Body of pancreas (tissue), 4 donors: ENCODE measurements at regions not wholly inside any gene's neighbourhood (a gene's known extent, or its start where the extent isn't known, plus 50 kb on each side); places are given as distances from the start of the nearest gene placed in this dataset.

ENCODE experiments used
- ATAC-seq: fragments of 150-250 bp; one replicate; pipeline ENCODE4 v1.9.1; 2016
- DNase-seq, 4 donors: peaks; one replicate each; pipeline ENCODE4 v3.0.0-alpha.2; 2019
- H3K27ac ChIP-seq, 4 donors: fragments of 200-600 bp; sonication (generic); 1 replicate in 3 of 4; 2 replicates in 1 of 4; pipeline versions ENCODE4 v1.5.1 to v1.6.1; 2016 to 2019; ENCODE audit warnings: mild to moderate bottlenecking in 1 of 4, mixed read lengths in 1 of 4, moderate library complexity in 1 of 4
- H3K27me3 ChIP-seq, 2 donors: fragments of 200-600 bp; sonication (generic); one replicate each; pipeline ENCODE4 v1.6.0; 2016; ENCODE audit warnings: mild to moderate bottlenecking in 1 of 2
- H3K36me3 ChIP-seq, 2 donors: fragments of 200-600 bp; sonication (generic); replicated peaks in 1 of 2; 2 replicates each; pipeline ENCODE4 v1.5.1; 2016; ENCODE audit warnings: low read depth in 2 of 2; ENCODE audit not compliant: insufficient read depth in 1 of 2
- H3K4me1 ChIP-seq: fragments of 200-600 bp; sonication (generic); one replicate; pipeline ENCODE4 v1.6.0; 2016
- H3K4me3 ChIP-seq, 2 donors: fragments of 200-600 bp; sonication (generic); 1 replicate in 1 of 2; 2 replicates in 1 of 2; pipeline ENCODE4 v1.5.1; 2016 to 2019
- H3K9me3 ChIP-seq, 3 donors: fragments of 200-600 bp; sonication (generic); 1 replicate in 2 of 3; 2 replicates in 1 of 3; pipeline ENCODE4 v1.5.1; 2016
- POLR2A ChIP-seq, 3 donors: fragments of 450-650 bp; IDR thresholded peaks; one replicate each; pipeline ENCODE4 v1.6.1; 2016; ENCODE audit warnings: antibody characterized with exemption in 3 of 3, mild to moderate bottlenecking in 2 of 3
- WGBS, 2 donors: methylation state at CpG; one replicate each; pipeline ENCODE4 v1.1.5; 2017; 5-methylcytosine and 5-hydroxymethylcytosine counted together
- intact Hi-C: fragments of 100-400 bp; cut with DNase I; formaldehyde crosslinking; loops from one replicate; pipeline ENCODE4 v1.15.1; 2023
- TF ChIP-seq, protein P1 (sequence below), 7 experiments: fragments of 450-650 bp in 4 of 7; fragments of 200-600 bp in 3 of 7; sonication (generic) in 3 of 7; IDR thresholded peaks; one replicate each; pipeline ENCODE4 v1.5.1; 2016 to 2019; ENCODE audit warnings: antibody characterized with exemption in 7 of 7

GRCh38 chr9:108021096-108021710, 531.6 kb upstream of the KLF4 start:
- Histone ChIP-seq H3K9me3 (no peaks in the 10 kb centered on the region), H3K4me1 (no peaks in the 10 kb centered on the region), H3K27me3 (no peaks in the 10 kb centered on the region), H3K4me3 (no peak overlapping the region), H3K27ac (no peak overlapping the region), H3K36me3 (no peaks in the 10 kb centered on the region)
- ATAC-seq: no peak
- intact Hi-C loops: no loop called here
- 80 to 96% methylated on average over 1 of the region's 1 CpG for WGBS, 2 donors
- no peak for TF ChIP-seq POLR2A (IDR thresholded peaks at IDR 0.05)
- TF ChIP-seq, protein P1, sequence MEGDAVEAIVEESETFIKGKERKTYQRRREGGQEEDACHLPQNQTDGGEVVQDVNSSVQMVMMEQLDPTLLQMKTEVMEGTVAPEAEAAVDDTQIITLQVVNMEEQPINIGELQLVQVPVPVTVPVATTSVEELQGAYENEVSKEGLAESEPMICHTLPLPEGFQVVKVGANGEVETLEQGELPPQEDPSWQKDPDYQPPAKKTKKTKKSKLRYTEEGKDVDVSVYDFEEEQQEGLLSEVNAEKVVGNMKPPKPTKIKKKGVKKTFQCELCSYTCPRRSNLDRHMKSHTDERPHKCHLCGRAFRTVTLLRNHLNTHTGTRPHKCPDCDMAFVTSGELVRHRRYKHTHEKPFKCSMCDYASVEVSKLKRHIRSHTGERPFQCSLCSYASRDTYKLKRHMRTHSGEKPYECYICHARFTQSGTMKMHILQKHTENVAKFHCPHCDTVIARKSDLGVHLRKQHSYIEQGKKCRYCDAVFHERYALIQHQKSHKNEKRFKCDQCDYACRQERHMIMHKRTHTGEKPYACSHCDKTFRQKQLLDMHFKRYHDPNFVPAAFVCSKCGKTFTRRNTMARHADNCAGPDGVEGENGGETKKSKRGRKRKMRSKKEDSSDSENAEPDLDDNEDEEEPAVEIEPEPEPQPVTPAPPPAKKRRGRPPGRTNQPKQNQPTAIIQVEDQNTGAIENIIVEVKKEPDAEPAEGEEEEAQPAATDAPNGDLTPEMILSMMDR (IDR thresholded peaks at IDR 0.05): no peak
- DNase-seq: no peak

GRCh38 chr9:108019821-108020220, 530.3 kb upstream of the KLF4 start:
- Histone ChIP-seq H3K27me3 (no peaks in the 10 kb centered on the region), H3K9me3 (no peaks in the 10 kb centered on the region), H3K36me3 (no peaks in the 10 kb centered on the region), H3K4me3 (no peak overlapping the region), H3K4me1 (no peaks in the 10 kb centered on the region), H3K27ac (no peak overlapping the region)
- DNase-seq: no peak
- no peak for ATAC-seq
- no peak for TF ChIP-seq POLR2A (IDR thresholded peaks at IDR 0.05)
- TF ChIP-seq, protein P1 (IDR thresholded peaks at IDR 0.05): no peak
- intact Hi-C loops: no loop called here

- H3K9me3 ChIP-seq: no peaks in the 10 kb centered on the region
- ATAC-seq: no peak
- no peak overlapping the region for H3K27ac ChIP-seq
- DNase-seq: no peak
- TF ChIP-seq, protein P1 (IDR thresholded peaks at IDR 0.05): no peak
- TF ChIP-seq POLR2A (IDR thresholded peaks at IDR 0.05): no peak
- no peaks in the 10 kb centered on the region for H3K36me3 ChIP-seq
- no peak overlapping the region for H3K4me3 ChIP-seq
- 87 to 89% methylated on average over 6 to 7 of the region's 7 CpGs for whole genome bisulfite sequencing, 2 donors
- intact Hi-C loops: no loop called here
- H3K4me1 ChIP-seq: no peaks in the 10 kb centered on the region
- no peaks in the 10 kb centered on the region for H3K27me3 ChIP-seq
These were observed 528.1 kb upstream of the KLF4 start for GRCh38 chr9:108017671-108018070.

DNA sequence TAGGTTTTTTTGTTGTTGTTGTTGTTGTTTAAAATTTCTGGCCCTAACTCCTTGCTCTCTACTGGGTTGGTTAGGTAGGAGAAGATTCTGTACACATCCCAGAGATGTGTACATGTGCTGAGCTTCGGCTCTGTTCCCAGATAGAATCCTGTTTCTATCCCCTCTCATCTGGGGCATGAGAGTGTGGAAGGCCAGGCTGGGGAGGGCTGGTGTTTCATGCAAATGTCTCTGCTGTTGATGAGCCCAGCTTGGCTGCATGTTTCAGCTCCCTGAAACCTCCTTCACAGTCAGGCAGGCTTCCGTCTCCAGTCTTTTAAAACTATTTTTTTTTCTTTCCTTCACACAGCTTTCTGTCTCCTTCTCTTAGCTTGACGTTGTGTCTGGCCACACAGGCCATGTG, 526.9 kb upstream of the KLF4 start:
- no peak overlapping the region for H3K27ac ChIP-seq
- intact Hi-C loops: no loop called here
- ATAC-seq (no peak), DNase-seq (no peak)
- no peaks in the 10 kb centered on the region for H3K9me3 ChIP-seq
- H3K27me3 ChIP-seq: no peaks in the 10 kb centered on the region
- TF ChIP-seq POLR2A (IDR thresholded peaks at IDR 0.05): no peak
- TF ChIP-seq, protein P1 (IDR thresholded peaks at IDR 0.05): no peak
- H3K36me3 ChIP-seq: no peaks in the 10 kb centered on the region
- H3K4me1 ChIP-seq: no peaks in the 10 kb centered on the region
- H3K4me3 ChIP-seq: no peak overlapping the region
- 63 to 70% methylated on average over 3 of the region's 3 CpGs for WGBS, 2 donors

DNA sequence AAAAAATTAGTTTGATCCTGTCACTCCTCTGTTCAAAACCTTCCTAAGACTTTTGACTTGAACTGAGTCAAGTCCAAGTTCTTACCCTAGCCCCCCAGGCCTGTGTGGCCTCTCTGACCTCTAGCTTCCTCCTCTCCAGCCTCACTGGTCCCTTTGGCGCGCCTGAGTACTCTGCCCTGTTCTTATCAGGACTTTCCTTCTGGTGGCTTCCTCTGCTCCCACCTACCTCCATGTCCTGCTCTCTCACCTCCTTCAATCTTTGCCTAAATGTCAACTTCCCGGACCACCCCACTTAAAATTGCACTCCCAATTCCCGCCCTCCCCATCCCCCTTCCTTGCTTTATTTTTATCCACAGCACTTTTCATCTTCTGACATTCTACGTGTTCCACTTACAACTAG, 526.1 kb upstream of the KLF4 start:
- no peaks in the 10 kb centered on the region for H3K4me1 ChIP-seq
- no peaks in the 10 kb centered on the region for H3K36me3 ChIP-seq
- intact Hi-C loops: no loop called here
- ATAC-seq (no peak), DNase-seq (no peak)
- 77 to 79% methylated on average over 5 of the region's 5 CpGs for WGBS, 2 donors
- H3K27ac ChIP-seq: no peak overlapping the region
- TF ChIP-seq POLR2A (IDR thresholded peaks at IDR 0.05): no peak
- TF ChIP-seq, protein P1 (IDR thresholded peaks at IDR 0.05): no peak
- H3K27me3 ChIP-seq: no peaks in the 10 kb centered on the region
- no peak overlapping the region for H3K4me3 ChIP-seq
- no peaks in the 10 kb centered on the region for H3K9me3 ChIP-seq
